T47D (cell line): ENCODE measurements at regions not wholly inside any gene's neighbourhood (a gene's known extent, or its start where the extent isn't known, plus 50 kb on each side); places are given as distances from the start of the nearest gene placed in this dataset.
A peak's percentile ranks its signal among the peaks of the same experiment; 100 is the strongest.

Experiments
- DNase-seq, 2 experiments: peaks; one replicate each; pipeline versions ENCODE4 v3.0.0 to v3.0.0-alpha.2; 2011 to 2012; ENCODE audit warnings: low read depth in 1 of 2, low spot score in 1 of 2
- JUND ChIP-seq: IDR thresholded peaks from 2 replicates; pipeline ENCODE4 v1.6.1; 2012; ENCODE audit warnings: low read depth
- in situ Hi-C: cut with HindIII; loops from 2 replicates; pipeline ENCODE4 v1.10.0; 2016; ENCODE audit warnings: low sequenced_read_pairs, low pct_unique_long_range_greater_than_20kb

DNA sequence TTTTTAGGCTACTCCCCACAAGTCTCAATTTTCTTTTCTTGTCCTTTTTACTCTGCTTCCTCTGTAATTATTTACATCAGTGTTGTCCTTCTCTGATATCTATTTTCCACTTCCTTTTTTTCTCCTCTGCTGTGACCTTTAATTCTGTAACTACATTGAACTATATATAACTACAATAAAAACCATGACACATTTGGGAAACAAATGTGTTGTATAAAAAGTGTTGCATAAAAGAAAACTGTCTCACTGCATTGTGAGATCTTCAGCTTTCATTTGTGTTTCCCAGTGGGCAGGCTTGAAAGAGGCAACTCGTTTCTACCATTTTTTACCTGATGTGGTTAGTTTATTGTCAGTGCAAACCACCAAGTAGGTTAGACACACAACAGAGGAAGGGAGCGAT is 483.9 kb upstream of the NRP1 start:
- in situ Hi-C loops: no loop called here
- no peak for DNase-seq
- no peak for TF ChIP-seq JUND

DNA sequence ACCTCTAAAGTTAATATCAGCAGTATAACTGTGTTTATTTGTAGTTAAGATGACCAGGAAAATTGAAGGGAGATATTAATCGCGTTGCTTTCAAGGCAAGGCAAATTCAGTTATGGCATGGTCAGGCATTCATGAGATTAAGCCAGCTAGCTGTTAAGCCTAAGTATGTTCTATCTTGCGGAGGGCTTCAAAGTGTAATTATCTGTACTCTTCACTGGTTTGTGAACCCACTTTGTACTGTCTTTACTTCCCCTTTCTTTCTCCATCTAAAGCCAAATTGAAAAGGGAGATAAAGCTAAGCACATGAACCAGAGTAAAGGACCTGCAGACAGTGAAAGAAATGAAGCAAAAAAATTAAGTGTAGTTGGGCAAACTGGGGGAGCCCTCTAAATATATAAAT is 483.1 kb upstream of the NRP1 start:
- in situ Hi-C loops: no loop called here
- DNase-seq: no peak
- TF ChIP-seq JUND: no peak

DNA sequence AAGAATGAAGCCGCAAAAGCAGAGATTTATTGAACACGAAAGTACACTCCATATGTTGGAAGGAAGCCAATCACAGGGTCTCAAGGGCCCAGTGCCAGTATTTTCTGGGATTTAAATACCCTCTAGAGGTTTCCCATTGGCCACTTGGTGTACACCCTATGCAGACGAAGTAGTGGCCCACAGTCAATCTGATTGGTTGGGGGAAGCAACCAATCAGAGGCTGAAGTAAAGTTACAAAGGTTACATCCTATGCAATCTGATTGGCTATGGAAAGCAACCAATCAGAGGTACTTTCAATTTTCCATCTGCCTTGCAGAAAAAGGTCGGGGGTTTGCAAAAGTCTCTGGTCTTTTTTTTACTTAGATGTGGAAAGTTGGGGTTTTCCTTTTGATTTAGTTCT is 481.3 kb upstream of the NRP1 start:
- DNase-seq: peak in 1 of 2 experiments; percentile 4
- TF ChIP-seq JUND: no peak
- in situ Hi-C loops: no loop called here

DNA sequence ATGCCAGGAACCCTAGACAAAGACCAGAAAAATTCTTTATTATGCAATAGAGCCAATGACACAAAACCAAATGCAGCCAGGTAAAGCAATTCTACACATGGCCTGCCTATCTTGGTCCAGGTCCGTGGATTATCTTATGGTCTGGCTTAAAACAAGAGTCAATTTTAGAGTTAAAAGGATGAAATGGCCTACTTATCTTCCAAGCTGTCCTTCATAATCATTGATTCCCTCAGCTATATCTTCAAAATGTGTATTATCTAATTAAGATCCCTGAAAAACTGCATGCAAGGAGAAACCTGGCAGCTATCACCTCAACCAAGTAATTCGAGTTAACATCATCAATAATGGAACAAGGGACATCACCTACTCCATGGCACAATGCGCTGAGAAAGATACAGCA is 479.4 kb upstream of the NRP1 start:
- in situ Hi-C loops: no loop called here
- no peak for TF ChIP-seq JUND
- no peak for DNase-seq

DNA sequence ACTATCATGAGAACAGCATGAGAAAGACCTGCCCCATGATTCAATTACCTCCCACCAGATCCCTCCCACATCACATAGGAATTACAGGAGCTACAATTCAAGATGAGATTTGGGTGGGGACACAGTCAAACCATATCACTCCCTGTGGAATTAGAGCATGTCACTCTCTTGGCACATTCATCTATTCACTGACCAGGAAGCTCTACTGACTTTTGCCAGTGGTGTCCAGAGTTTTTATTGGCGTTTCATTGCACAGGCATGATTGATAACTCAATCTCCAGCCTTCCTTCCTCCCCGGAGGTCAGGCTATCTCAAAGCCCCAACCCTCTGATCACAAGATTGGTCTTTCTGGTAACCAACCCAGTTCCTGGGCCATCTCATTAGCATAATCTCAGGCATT is 478.9 kb upstream of the NRP1 start:
- TF ChIP-seq JUND: no peak
- no peak for DNase-seq
- in situ Hi-C loops: no loop called here

DNA sequence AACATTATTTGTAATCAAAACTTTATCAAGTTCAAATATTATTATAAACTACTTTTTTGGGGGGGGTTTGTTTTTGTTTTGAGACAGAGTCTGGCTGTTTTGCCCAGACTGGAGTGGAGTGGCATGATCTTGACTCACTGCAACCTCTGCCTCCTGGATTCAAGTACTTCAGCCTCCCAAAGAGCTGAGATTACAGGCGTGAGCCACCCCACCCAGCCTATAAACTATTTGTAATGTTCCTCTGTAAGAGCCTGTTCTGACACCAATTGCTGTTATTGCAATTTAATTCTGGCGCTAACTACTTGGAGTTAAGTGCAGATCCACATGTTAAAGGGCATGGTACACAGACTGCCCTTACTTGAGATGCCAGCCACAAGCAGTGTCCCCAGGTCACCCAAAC is 478.1 kb upstream of the NRP1 start:
- no peak for TF ChIP-seq JUND
- in situ Hi-C loops: no loop called here
- DNase-seq: no peak

DNA sequence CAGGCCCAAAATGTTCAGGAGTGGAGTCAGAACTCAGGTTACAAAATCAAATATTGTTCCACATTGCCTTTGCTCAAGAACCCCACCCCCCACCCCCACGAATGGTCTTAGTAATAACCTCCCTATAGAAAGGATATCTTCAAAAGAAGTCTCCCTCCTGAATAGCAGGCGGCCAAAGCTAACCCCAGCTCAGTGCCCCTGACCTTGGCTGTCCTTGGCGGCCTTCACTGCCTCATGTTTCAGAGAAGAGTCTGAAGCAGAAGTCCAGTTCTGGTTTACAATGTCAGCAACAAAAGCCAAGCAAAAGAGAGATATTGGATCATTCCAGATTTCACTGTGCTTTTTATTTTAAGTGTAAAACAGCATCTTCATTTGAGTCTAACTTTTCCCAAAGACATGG is 476.5 kb upstream of the NRP1 start:
- TF ChIP-seq JUND: no peak
- no peak for DNase-seq
- in situ Hi-C loops: no loop called here

DNA sequence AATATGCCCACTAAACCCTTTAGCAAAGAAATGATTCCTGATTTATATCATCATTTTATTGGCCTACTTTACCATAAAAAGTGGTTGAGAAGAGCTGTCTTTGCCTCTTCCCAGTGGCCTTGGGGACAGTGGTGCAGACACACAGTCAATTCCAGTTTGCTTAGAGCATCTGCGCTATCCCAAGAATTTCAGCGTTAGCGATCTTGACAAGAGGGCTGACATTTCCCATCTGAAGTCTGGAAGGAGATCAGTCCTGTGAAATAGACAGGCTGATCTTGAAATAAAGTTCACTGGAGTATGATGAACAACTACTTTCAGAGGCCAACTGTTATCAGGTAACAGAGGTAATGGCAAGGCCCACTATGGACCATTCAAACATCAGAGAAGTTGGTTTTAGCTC is 475.3 kb upstream of the NRP1 start:
- no peak for TF ChIP-seq JUND
- DNase-seq: no peak
- in situ Hi-C loops: no loop called here

DNA sequence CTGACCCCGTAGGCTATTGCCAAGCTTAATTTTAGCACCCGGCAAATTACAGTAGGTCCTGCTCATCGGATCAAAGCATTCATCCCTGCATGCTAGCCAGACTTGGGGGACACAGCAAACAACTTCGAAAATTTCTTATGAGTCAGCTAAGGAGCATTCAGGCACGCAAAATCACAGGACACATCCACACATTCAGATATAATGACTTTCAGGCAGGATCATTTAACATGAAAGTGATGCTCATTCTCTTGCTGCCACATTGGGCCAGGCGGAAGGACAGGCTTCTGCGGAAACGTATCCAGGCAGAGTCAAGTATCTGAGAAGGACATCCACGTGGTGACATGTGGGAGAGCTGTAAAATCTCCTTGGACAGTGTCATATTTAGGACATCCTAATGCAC is 474.0 kb upstream of the NRP1 start:
- no peak for TF ChIP-seq JUND
- in situ Hi-C loops: no loop called here
- DNase-seq: no peak

DNA sequence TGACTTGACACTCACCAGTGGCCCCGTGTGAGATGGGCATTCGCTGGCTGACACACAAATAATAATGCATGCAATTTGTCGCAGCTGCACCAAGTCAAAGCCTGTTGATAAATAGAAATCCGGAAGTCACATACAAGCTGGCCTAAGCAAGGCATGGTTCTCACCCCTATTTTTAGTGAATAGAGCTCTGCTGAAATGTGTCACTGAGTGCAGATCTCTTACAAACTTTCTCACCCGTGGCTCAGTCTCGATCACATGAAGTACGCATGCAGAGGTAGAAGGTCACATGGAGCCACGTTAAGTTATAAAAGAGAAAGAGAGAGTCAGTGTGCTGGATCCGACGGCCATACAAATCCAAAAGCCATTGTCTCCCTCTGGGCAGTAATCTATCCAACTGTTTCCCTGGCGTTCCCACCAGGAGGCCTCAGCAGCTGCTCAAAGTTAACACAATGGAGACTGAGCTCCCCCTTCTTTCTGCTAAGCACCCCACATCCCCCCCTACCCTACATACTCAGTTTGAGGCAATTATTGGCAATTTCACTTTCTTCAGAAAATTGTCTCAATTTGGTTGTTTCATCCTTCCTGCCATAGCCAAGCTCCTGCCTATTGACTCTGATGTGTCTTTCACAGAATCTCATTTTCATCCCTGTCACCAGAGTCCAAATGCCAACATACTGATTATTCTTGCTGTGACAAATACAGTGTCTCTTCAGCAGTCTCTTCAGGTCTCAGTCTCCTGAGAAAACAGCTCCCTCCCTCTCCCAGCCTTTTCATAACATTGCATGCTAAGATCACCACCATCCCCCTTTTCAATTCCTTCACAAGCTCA is 473.3 kb upstream of the NRP1 start:
- no peak for TF ChIP-seq JUND
- in situ Hi-C loops: no loop called here

DNA sequence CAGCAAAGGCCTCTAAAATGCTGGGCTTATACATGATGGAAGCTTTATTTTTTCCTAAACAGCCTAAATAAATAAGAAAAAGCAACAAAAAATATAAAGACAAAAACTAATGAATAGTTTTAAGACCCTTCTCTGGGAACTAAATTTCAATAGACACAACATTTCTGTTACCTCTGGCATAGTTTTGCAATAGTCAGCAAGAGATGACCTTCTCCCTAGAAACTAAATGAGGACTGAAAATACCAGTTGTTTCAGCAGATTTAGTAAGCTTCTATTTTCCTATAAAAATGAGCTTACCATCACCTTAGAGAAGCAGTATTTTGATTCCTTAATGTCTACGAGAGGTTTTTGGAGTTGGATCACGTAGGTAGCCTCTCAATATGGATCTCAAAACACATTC is 471.4 kb upstream of the NRP1 start:
- no peak for DNase-seq
- in situ Hi-C loops: no loop called here
- no peak for TF ChIP-seq JUND

More for the DNA sequence above, 473.3 kb upstream of the NRP1 start:
- DNase-seq: no peak

DNA sequence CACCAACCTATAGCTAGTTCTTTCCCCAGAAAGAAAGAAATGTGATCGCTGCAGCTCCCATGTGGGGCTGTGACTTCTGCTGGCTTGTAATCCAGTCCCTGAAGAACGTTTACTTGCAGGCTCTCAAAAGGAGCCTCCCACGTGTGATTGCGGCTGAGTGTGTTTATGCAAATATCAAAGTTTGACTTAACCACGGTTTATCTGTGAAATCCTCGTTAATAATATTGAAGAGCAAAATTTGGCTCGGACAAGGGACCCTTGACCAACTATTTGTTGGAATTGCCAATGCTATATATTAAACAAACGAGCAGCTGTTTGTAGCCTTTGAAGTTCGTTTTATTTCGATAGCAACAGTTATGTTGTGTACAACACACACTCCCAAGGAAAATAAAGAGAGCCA is 470.1 kb upstream of the NRP1 start:
- DNase-seq: no peak
- in situ Hi-C loops: no loop called here
- TF ChIP-seq JUND: no peak

DNA sequence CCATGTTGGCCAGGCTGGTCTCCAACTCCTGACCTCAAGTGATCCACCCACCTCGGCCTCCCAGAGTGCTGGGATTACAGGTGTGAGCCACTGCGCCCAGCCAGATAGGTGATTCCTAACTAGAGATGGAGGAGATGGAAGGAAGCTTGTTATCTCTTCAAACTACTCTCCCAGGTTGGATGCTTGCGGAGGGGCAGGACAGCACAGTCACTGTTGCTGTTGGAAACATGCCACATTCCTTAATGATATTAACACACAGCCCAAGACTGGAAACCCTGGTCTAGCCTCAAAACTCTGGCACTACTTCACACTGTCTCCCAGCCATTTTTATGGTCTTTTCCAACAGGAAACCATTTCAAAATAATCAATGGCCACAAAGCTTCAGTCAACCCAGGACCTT is 468.8 kb upstream of the NRP1 start:
- no peak for TF ChIP-seq JUND
- in situ Hi-C loops: no loop called here
- peak in 1 of 2 experiments; percentile 34 for DNase-seq

DNA sequence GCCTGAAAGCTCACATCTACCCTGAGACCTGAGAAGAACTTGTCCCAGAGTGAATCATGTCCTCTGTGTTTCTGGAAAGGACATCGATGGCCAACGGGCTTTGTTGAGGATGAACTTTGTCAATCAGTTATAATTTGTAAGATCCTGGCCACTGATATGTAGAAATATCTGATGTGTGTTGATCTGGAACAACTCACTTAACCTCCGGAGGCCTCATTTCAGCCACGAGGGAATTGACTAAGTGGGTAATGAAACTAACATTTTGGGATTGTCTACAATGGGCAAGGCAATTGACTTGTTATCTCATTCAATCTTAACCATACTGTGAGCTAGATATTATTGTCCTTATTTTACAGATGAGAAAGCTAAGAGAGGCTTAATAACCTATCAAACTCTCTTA is 468.1 kb upstream of the NRP1 start:
- DNase-seq: no peak
- in situ Hi-C loops: no loop called here
- TF ChIP-seq JUND: no peak
